ENCODE measurements at regions not wholly inside any gene's neighbourhood (a gene's known extent, or its start where the extent isn't known, plus 50 kb on each side); places are given as distances from the start of the nearest gene placed in this dataset.
A peak's percentile ranks its signal among the peaks of the same experiment; 100 is the strongest.

- DNase-seq (ENCODE audit: low read depth): peak; percentile 89
- TF ChIP-seq CTCF (conservative IDR thresholded peaks at IDR 0.05; ENCODE audit: low read length): no peak
- no peak overlapping the region for H3K4me3 ChIP-seq (ENCODE audit: low read length)
Measured at GRCh38 chr9:86783884-86784283, 163.4 kb downstream of the GAS1 start.

- DNase-seq (ENCODE audit: low read depth): no peak
- H3K4me3 ChIP-seq (ENCODE audit: low read length): no peak overlapping the region
- TF ChIP-seq CTCF (conservative IDR thresholded peaks at IDR 0.05; ENCODE audit: low read length): no peak
Measured at GRCh38 chr9:86782831-86783230, 164.5 kb downstream of the GAS1 start.

- H3K4me3 ChIP-seq (ENCODE audit: low read length): no peak overlapping the region
- no peak for TF ChIP-seq CTCF (conservative IDR thresholded peaks at IDR 0.05; ENCODE audit: low read length)
- peak; percentile 37 for DNase-seq (ENCODE audit: low read depth)
Measured at GRCh38 chr9:86778761-86779160, 168.5 kb downstream of the GAS1 start.

- DNase-seq (ENCODE audit: low read depth): no peak
- no peak for TF ChIP-seq CTCF (conservative IDR thresholded peaks at IDR 0.05; ENCODE audit: low read length)
- H3K4me3 ChIP-seq (ENCODE audit: low read length): no peak overlapping the region
Measured at GRCh38 chr9:86775718-86776117, 171.6 kb downstream of the GAS1 start.

- DNase-seq (ENCODE audit: low read depth): peak; percentile 56
- no peak overlapping the region for H3K4me3 ChIP-seq (ENCODE audit: low read length)
- no peak for TF ChIP-seq CTCF (conservative IDR thresholded peaks at IDR 0.05; ENCODE audit: low read length)
Measured at GRCh38 chr9:86774116-86774515, 173.2 kb downstream of the GAS1 start.

GRCh38 chr9:86773422-86773945 is 173.8 kb downstream of the GAS1 start:
- DNase-seq (ENCODE audit: low read depth): no peak
- TF ChIP-seq CTCF (conservative IDR thresholded peaks at IDR 0.05; ENCODE audit: low read length): no peak
- H3K4me3 ChIP-seq (ENCODE audit: low read length): no peak overlapping the region

- TF ChIP-seq CTCF (conservative IDR thresholded peaks at IDR 0.05; ENCODE audit: low read length): no peak
- H3K4me3 ChIP-seq (ENCODE audit: low read length): no peak overlapping the region
- DNase-seq (ENCODE audit: low read depth): peak; percentile 88
Measured at GRCh38 chr9:86772635-86772993, 174.7 kb downstream of the GAS1 start.
